Gastroesophageal sphincter (tissue), 3 donors: ENCODE measurements at regions not wholly inside any gene's neighbourhood (a gene's known extent, or its start where the extent isn't known, plus 50 kb on each side); places are given as distances from the start of the nearest gene placed in this dataset.

Experiments
- CTCF ChIP-seq, 4 experiments: fragments of 200-600 bp in 2 of 4; fragments of 450-650 bp in 2 of 4; sonication (generic) in 1 of 4; IDR thresholded peaks; one replicate each; pipeline ENCODE4 v1.5.1; 2017 to 2019; ENCODE audit warnings: antibody characterized with exemption in 4 of 4, mild to moderate bottlenecking in 2 of 4, moderate library complexity in 2 of 4
- EP300 ChIP-seq: sonication (generic); formaldehyde crosslinking; IDR thresholded peaks from one replicate; pipeline ENCODE4 v1.6.1; 2017; ENCODE audit warnings: antibody characterized with exemption, mild to moderate bottlenecking
- POLR2A ChIP-seq, 2 donors: fragments of 450-650 bp; IDR thresholded peaks; one replicate each; pipeline ENCODE4 v1.6.1; 2017; ENCODE audit warnings: antibody characterized with exemption in 2 of 2, mild to moderate bottlenecking in 2 of 2, moderate library complexity in 1 of 2

- TF ChIP-seq CTCF (IDR thresholded peaks at IDR 0.05) (no peak), POLR2A (IDR thresholded peaks at IDR 0.05) (no peak), EP300 (no peak)
Observed at GRCh38 chr6:14239097-14239496, 121.5 kb downstream of the CD83 start.
